Osteoblast (primary cell): ENCODE measurements at regions not wholly inside any gene's neighbourhood (a gene's known extent, or its start where the extent isn't known, plus 50 kb on each side); places are given as distances from the start of the nearest gene placed in this dataset.
"Not testable (repeated sequence)": the region's sequence is repeated elsewhere in the genome, so short reads cannot be mapped to it uniquely, and the experiment has no call there.

Source experiments
- DNase-seq: peaks from one replicate; pipeline ENCODE4 v3.0.0; 2011; ENCODE audit warnings: low spot score, mixed read lengths; ENCODE audit not compliant: insufficient read length; ENCODE audit errors: missing footprints
- H2AFZ ChIP-seq: 2 replicates; pipeline ENCODE4 v1.6.0; 2011; ENCODE audit warnings: mild to moderate bottlenecking, low read length
- H3K27ac ChIP-seq: 2 replicates; pipeline ENCODE4 v1.5.1; 2011; ENCODE audit warnings: mild to moderate bottlenecking, low read depth, low read length, moderate library complexity
- H3K27me3 ChIP-seq: 2 replicates; pipeline ENCODE4 v1.6.0; 2012; ENCODE audit warnings: mild to moderate bottlenecking, control low read depth, inconsistent platforms, low read length, moderate library complexity; ENCODE audit not compliant: insufficient read depth
- H3K36me3 ChIP-seq: 2 replicates; pipeline ENCODE4 v1.5.1; 2011; ENCODE audit warnings: mild to moderate bottlenecking, low read length, control low read depth, moderate library complexity; ENCODE audit not compliant: insufficient read depth
- H3K4me1 ChIP-seq: 2 replicates; pipeline ENCODE4 v1.5.1; 2011; ENCODE audit warnings: mild to moderate bottlenecking, low read length, control low read depth, moderate library complexity; ENCODE audit not compliant: insufficient read depth
- H3K4me2 ChIP-seq: 2 replicates; pipeline ENCODE4 v1.6.0; 2011; ENCODE audit warnings: mild to moderate bottlenecking, low read length; ENCODE audit not compliant: insufficient read depth
- H3K4me3 ChIP-seq: fragments of 200-600 bp; sonication (generic); 3 replicates; pipeline ENCODE4 v1.5.1; 2012; ENCODE audit warnings: mild to moderate bottlenecking, low read length, inconsistent platforms; ENCODE audit not compliant: insufficient read depth
- H3K79me2 ChIP-seq: 2 replicates; pipeline ENCODE4 v1.6.0; 2012; ENCODE audit warnings: mild to moderate bottlenecking, low read length, control low read depth, inconsistent platforms; ENCODE audit not compliant: insufficient read depth
- H3K9me3 ChIP-seq: 2 replicates; pipeline ENCODE4 v1.5.1; 2011; ENCODE audit warnings: low read depth, low read length, control low read depth
- H4K20me1 ChIP-seq: 2 replicates; pipeline ENCODE4 v1.6.0; 2012; ENCODE audit warnings: mild to moderate bottlenecking, low read length, control low read depth; ENCODE audit not compliant: insufficient read depth
- TF ChIP-seq, protein P1 (sequence below): IDR thresholded peaks from 2 replicates; pipeline ENCODE4 v1.5.1; 2011; ENCODE audit warnings: mild to moderate bottlenecking, low read depth, low read length, moderate library complexity; ENCODE audit errors: extremely low read depth

DNA sequence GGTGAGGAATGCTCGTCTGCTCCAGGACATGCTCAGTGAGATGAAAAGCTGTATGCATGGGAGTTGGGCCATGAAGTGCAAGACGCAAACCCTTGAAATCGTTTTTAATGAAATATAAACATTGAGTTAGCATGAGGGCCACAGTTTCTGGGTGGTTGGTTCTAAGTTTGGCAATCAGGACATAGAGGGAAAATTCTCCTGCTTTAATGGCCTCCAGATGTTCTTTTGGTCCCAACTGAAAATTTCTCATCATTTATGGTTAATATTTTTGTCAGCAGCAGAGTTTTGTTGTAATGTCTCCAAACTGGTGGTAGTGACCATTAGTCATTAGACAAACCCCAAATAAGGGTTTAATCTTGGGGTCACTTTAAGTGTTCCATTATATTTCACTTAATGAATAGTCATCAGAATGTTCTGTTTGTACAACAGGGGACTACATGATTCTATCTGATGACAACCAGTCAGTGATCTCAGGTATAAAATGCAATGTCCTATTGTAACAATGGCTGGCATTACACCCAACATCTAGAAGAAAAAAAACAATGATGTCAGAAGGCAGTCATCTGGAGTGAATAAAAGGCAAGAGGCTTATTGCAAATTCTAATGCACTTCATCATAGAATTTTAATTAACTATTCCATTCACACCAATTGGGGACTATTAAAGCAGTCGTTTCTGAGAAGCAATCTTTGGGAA, 197.4 kb downstream of the JCAD start:
- H3K4me1 ChIP-seq, result peaks cover 43% of the 10 kb centered on the region
- TF ChIP-seq, protein P1, sequence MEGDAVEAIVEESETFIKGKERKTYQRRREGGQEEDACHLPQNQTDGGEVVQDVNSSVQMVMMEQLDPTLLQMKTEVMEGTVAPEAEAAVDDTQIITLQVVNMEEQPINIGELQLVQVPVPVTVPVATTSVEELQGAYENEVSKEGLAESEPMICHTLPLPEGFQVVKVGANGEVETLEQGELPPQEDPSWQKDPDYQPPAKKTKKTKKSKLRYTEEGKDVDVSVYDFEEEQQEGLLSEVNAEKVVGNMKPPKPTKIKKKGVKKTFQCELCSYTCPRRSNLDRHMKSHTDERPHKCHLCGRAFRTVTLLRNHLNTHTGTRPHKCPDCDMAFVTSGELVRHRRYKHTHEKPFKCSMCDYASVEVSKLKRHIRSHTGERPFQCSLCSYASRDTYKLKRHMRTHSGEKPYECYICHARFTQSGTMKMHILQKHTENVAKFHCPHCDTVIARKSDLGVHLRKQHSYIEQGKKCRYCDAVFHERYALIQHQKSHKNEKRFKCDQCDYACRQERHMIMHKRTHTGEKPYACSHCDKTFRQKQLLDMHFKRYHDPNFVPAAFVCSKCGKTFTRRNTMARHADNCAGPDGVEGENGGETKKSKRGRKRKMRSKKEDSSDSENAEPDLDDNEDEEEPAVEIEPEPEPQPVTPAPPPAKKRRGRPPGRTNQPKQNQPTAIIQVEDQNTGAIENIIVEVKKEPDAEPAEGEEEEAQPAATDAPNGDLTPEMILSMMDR, result no peak
- H3K27ac ChIP-seq, result no peak overlapping the region
- no peaks in the 10 kb centered on the region for H4K20me1 ChIP-seq
- no peak overlapping the region for H3K4me2 ChIP-seq
- H3K27me3 ChIP-seq, result peaks cover 24% of the 10 kb centered on the region
- no peaks in the 10 kb centered on the region for H3K36me3 ChIP-seq
- H3K9me3 ChIP-seq, result no peaks in the 10 kb centered on the region
- H3K79me2 ChIP-seq, result no peaks in the 10 kb centered on the region
- DNase-seq, result peak; percentile 54
- no peak overlapping the region for H2AFZ ChIP-seq
- H3K4me3 ChIP-seq, result no peak overlapping the region

DNA sequence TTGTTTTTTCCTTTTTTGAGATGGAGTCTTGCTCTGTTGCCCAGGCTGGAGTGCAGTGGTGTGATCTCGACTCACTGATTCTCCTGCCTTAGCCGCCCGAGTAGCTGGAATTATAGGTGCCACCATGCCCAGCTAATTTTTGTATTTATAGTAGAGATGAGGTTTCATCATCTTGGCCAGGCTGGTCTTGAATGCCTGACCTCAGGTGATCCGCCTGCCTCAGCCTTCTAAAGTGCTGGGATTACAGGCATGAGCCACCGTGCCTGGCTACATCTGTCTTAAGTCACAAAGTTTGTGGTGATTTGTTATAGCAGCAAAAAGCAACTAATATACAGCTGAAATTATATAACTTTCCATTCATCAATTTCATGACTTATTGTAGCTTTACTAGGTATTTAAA, 198.2 kb downstream of the JCAD start:
- not testable (repeated sequence) for DNase-seq, H3K4me2 ChIP-seq, H2AFZ ChIP-seq, H4K20me1 ChIP-seq, H3K9me3 ChIP-seq, H3K4me3 ChIP-seq, H3K27ac ChIP-seq, H3K36me3 ChIP-seq, H3K79me2 ChIP-seq
- H3K27me3 ChIP-seq, result peaks cover 26% of the 10 kb centered on the region
- peaks cover 43% of the 10 kb centered on the region for H3K4me1 ChIP-seq

DNA sequence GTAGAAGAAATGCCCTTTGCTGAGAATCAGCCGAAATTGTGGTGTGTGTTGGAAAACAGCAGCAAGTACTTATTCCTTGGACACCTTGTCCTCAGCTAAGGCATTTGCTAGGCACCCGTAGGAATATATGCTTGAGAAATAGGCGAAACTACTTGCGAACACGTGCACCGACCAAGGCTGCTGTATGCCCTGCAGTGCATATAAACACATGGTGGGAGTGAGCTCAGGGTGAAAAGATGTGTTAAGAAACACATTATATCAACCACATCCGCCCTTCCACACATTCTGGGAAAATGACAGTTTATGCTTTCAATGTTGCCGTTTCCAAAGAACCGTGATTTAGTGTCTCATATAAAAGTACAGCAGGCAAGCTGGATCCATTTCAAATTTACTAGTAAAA, 199.2 kb downstream of the JCAD start:
- Histone ChIP-seq H4K20me1 (no peaks in the 10 kb centered on the region), H3K4me1 (peaks cover 43% of the 10 kb centered on the region), H3K9me3 (no peaks in the 10 kb centered on the region), H3K4me2 (peak overlapping the region; percentile 58), H2AFZ (no peak overlapping the region), H3K27ac (peak overlapping the region; percentile 6), H3K4me3 (peak overlapping the region; percentile 22), H3K79me2 (no peaks in the 10 kb centered on the region), H3K27me3 (peaks cover 18% of the 10 kb centered on the region), H3K36me3 (no peaks in the 10 kb centered on the region)
- TF ChIP-seq, protein P1, result no peak
- no peak for DNase-seq

DNA sequence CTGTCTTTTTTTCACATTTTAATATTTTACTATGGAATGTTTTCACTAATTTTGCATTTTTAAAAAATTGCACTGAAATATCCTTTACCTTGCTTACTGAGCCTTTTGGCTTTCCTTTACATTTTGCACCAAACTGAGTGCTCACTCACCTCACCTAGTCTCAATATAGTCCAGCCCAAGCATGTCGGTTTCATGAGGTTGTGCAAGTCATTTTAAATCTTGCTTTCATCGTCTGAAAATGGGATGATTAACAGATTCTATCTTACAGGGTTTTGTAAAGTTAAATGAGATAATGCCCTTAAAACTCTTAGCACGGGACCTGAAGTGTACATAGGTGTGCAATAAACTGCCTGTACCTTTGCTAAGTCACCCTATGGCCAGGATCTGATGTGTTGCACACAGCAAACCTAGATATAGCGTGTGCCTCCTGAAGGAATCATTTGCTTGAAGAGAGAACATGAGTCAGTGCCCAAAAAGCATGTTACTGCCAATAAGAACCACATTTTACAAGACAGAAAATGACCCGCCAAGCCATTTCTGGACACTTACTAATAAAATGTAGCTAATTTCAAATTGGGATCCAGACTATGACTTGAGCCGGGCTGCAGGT, 199.8 kb downstream of the JCAD start:
- peak overlapping the region; percentile 58 for H3K4me2 ChIP-seq
- peak; percentile 83 for DNase-seq

More for the DNA sequence above, 199.8 kb downstream of the JCAD start:
- no peaks in the 10 kb centered on the region for H3K36me3 ChIP-seq
- no peaks in the 10 kb centered on the region for H3K9me3 ChIP-seq
- peaks cover 43% of the 10 kb centered on the region for H3K4me1 ChIP-seq
- no peaks in the 10 kb centered on the region for H4K20me1 ChIP-seq
- no peaks in the 10 kb centered on the region for H3K79me2 ChIP-seq
- no peak overlapping the region for H2AFZ ChIP-seq
- H3K4me3 ChIP-seq, result peak overlapping the region; percentile 22
- TF ChIP-seq, protein P1, result no peak
- H3K27ac ChIP-seq, result peak overlapping the region; percentile 6
- H3K27me3 ChIP-seq, result peaks cover 14% of the 10 kb centered on the region
